NCI-H1105 (cell line): ENCODE measurements at regions not wholly inside any gene's neighbourhood (a gene's known extent, or its start where the extent isn't known, plus 50 kb on each side); places are given as distances from the start of the nearest gene placed in this dataset.
"Not testable (repeated sequence)": the region's sequence is repeated elsewhere in the genome, so short reads cannot be mapped to it uniquely, and the experiment has no call there.

Experiments
- DNase-seq: peaks from one replicate; lab custom pipeline; 2025; lab: John Stamatoyannopoulos, UW

GRCh38 chrX:94600077-94600476 lies 926.1 kb downstream of the FAM133A start:
- DNase-seq: no peak

- DNase-seq: no peak
Measured at GRCh38 chrX:94612140-94612539, 938.1 kb downstream of the FAM133A start.

- DNase-seq: no peak
Measured at GRCh38 chrX:94633237-94633636, 959.2 kb downstream of the FAM133A start.

- DNase-seq: no peak
Measured at GRCh38 chrX:94635003-94635402, 961.0 kb downstream of the FAM133A start.

- DNase-seq: no peak
Measured at GRCh38 chrX:94645726-94646125, 971.7 kb downstream of the FAM133A start.

- no peak for DNase-seq
Measured at GRCh38 chrX:94655180-94655579, 981.2 kb downstream of the FAM133A start.

- no peak for DNase-seq
Measured at GRCh38 chrX:94662689-94663088, 988.7 kb downstream of the FAM133A start.

GRCh38 chrX:94676285-94676684 lies 1002.3 kb downstream of the FAM133A start:
- DNase-seq: no peak

- DNase-seq: no peak
Measured at GRCh38 chrX:94686071-94686470, 1012.1 kb downstream of the FAM133A start.

- DNase-seq: no peak
Measured at GRCh38 chrX:94695910-94696309, 1021.9 kb downstream of the FAM133A start.

GRCh38 chrX:94704348-94705256 lies 1030.6 kb downstream of the FAM133A start:
- not testable (repeated sequence) for DNase-seq

GRCh38 chrX:94721386-94721785 lies 1047.4 kb downstream of the FAM133A start:
- DNase-seq: no peak

- no peak for DNase-seq
Measured at GRCh38 chrX:94722578-94722977, 1048.6 kb downstream of the FAM133A start.

GRCh38 chrX:94742772-94743171 lies 1068.8 kb downstream of the FAM133A start:
- no peak for DNase-seq

- DNase-seq: no peak
Measured at GRCh38 chrX:94743478-94743877, 1069.5 kb downstream of the FAM133A start.

GRCh38 chrX:94744786-94745185 lies 1070.8 kb downstream of the FAM133A start:
- no peak for DNase-seq

- DNase-seq: no peak
Measured at GRCh38 chrX:94751611-94752010, 1077.6 kb downstream of the FAM133A start.

GRCh38 chrX:94752434-94753169 lies 1078.6 kb downstream of the FAM133A start:
- DNase-seq: no peak

- DNase-seq: no peak
Measured at GRCh38 chrX:94758130-94758529, 1084.1 kb downstream of the FAM133A start.

GRCh38 chrX:94775640-94776039 lies 1101.6 kb downstream of the FAM133A start:
- DNase-seq: no peak

GRCh38 chrX:94813541-94813940 lies 1139.5 kb downstream of the FAM133A start:
- no peak for DNase-seq

GRCh38 chrX:94814216-94814615 lies 1140.2 kb downstream of the FAM133A start:
- DNase-seq: no peak

- DNase-seq: no peak
Measured at GRCh38 chrX:94830717-94831116, 1156.7 kb downstream of the FAM133A start.
